Neutrophil (primary cell): ENCODE measurements at regions not wholly inside any gene's neighbourhood (a gene's known extent, or its start where the extent isn't known, plus 50 kb on each side); places are given as distances from the start of the nearest gene placed in this dataset.
"Not testable (repeated sequence)": the region's sequence is repeated elsewhere in the genome, so short reads cannot be mapped to it uniquely, and the experiment has no call there.

ENCODE experiments used
- H3K27ac ChIP-seq: fragments of 200-600 bp; sonication (generic); 2 replicates; pipeline ENCODE4 v1.5.1; 2016; ENCODE audit warnings: mild to moderate bottlenecking, moderate library complexity
- H3K27me3 ChIP-seq: fragments of 200-600 bp; sonication (generic); 2 replicates; pipeline ENCODE4 v1.6.0; 2016; ENCODE audit warnings: mild to moderate bottlenecking
- H3K36me3 ChIP-seq: fragments of 200-600 bp; sonication (generic); 2 replicates; pipeline ENCODE4 v1.5.1; 2017
- H3K4me1 ChIP-seq, 2 experiments: fragments of 200-600 bp in 1 of 2; sonication (generic) in 1 of 2; 1 replicate in 1 of 2; 2 replicates in 1 of 2; pipeline versions ENCODE4 v1.5.1 to v1.6.1; 2013 to 2016; ENCODE audit warnings: low read depth in 1 of 2, low read length in 1 of 2, mild to moderate bottlenecking in 1 of 2, moderate library complexity in 1 of 2; ENCODE audit not compliant: control insufficient read depth in 1 of 2, insufficient read depth in 1 of 2
- H3K4me3 ChIP-seq, 2 experiments: fragments of 200-600 bp in 1 of 2; sonication (generic) in 1 of 2; 1 replicate in 1 of 2; 2 replicates in 1 of 2; pipeline ENCODE4 v1.5.1; 2013 to 2016; ENCODE audit warnings: low read depth in 1 of 2, low read length in 1 of 2, mild to moderate bottlenecking in 1 of 2, moderate library complexity in 1 of 2
- H3K9me3 ChIP-seq: fragments of 200-600 bp; sonication (generic); 2 replicates; pipeline ENCODE4 v1.5.1; 2016
- CTCF ChIP-seq: fragments of 200-600 bp; sonication (generic); IDR thresholded peaks from 2 replicates; pipeline ENCODE4 v1.5.1; 2016; ENCODE audit warnings: antibody characterized with exemption

GRCh38 chr7:65453341-65454030 lies 79.8 kb downstream of the ZNF92 start:
- no peak overlapping the region for H3K4me3 ChIP-seq
- H3K9me3 ChIP-seq = no peaks in the 10 kb centered on the region
- no peaks in the 10 kb centered on the region for H3K36me3 ChIP-seq
- H3K4me1 ChIP-seq = no peaks in the 10 kb centered on the region
- no peak overlapping the region for H3K27ac ChIP-seq
- H3K27me3 ChIP-seq = peaks cover 11% of the 10 kb centered on the region
- TF ChIP-seq CTCF = no peak

GRCh38 chr7:65454469-65454868 lies 80.8 kb downstream of the ZNF92 start:
- Histone ChIP-seq H3K4me3 (no peak overlapping the region), H3K4me1 (no peaks in the 10 kb centered on the region), H3K36me3 (no peaks in the 10 kb centered on the region), H3K27me3 (peaks cover 11% of the 10 kb centered on the region), H3K9me3 (no peaks in the 10 kb centered on the region), H3K27ac (no peak overlapping the region)
- TF ChIP-seq CTCF = no peak

- H3K36me3 ChIP-seq, H3K27ac ChIP-seq, H3K4me3 ChIP-seq, H3K4me1 ChIP-seq, H3K9me3 ChIP-seq: not testable (repeated sequence)
- H3K27me3 ChIP-seq = peaks cover 11% of the 10 kb centered on the region
Measured at GRCh38 chr7:65455050-65455449, 81.4 kb downstream of the ZNF92 start.

- Histone ChIP-seq H3K4me1 (no peaks in the 10 kb centered on the region), H3K36me3 (no peaks in the 10 kb centered on the region), H3K27ac (no peak overlapping the region), H3K9me3 (no peaks in the 10 kb centered on the region), H3K4me3 (no peak overlapping the region), H3K27me3 (peaks cover 11% of the 10 kb centered on the region)
- no peak for TF ChIP-seq CTCF
Measured at GRCh38 chr7:65457705-65458104, 84.0 kb downstream of the ZNF92 start.

- Histone ChIP-seq H3K36me3 (no peaks in the 10 kb centered on the region), H3K4me1 (no peaks in the 10 kb centered on the region), H3K4me3 (no peak overlapping the region), H3K27me3 (no peaks in the 10 kb centered on the region), H3K27ac (no peak overlapping the region), H3K9me3 (no peaks in the 10 kb centered on the region)
- no peak for TF ChIP-seq CTCF
Measured at GRCh38 chr7:65459438-65459837, 85.8 kb downstream of the ZNF92 start.

GRCh38 chr7:65462148-65462716 lies 88.6 kb downstream of the ZNF92 start:
- Histone ChIP-seq H3K4me3 (no peak overlapping the region), H3K36me3 (no peaks in the 10 kb centered on the region), H3K4me1 (no peaks in the 10 kb centered on the region), H3K9me3 (no peaks in the 10 kb centered on the region), H3K27ac (no peak overlapping the region), H3K27me3 (no peaks in the 10 kb centered on the region)
- TF ChIP-seq CTCF = no peak
